Adrenal gland (tissue), 9 donors: ENCODE measurements at regions not wholly inside any gene's neighbourhood (a gene's known extent, or its start where the extent isn't known, plus 50 kb on each side); places are given as distances from the start of the nearest gene placed in this dataset.

ENCODE experiments used
- DNase-seq, 7 donors: peaks; one replicate each; pipeline ENCODE4 v3.0.0-alpha.2; 2019 to 2020
- H3K27ac ChIP-seq, 5 donors: fragments of 200-600 bp; sonication (generic) in 4 of 5; 1 replicate in 3 of 5; 2 replicates in 2 of 5; pipeline versions ENCODE4 v1.5.1 to v1.8.0; 2016 to 2020; ENCODE audit warnings: mild to moderate bottlenecking in 1 of 5
- H3K27me3 ChIP-seq: fragments of 200-600 bp; 2 replicates; pipeline ENCODE4 v1.8.0; 2021
- H3K36me3 ChIP-seq, 2 donors: fragments of 200-600 bp; replicated peaks in 1 of 2; 1 replicate in 1 of 2; 2 replicates in 1 of 2; pipeline versions ENCODE4 v1.5.1 to v1.8.0; 2018 to 2022
- H3K4me1 ChIP-seq, 2 donors: fragments of 200-600 bp; replicated peaks in 1 of 2; 1 replicate in 1 of 2; 2 replicates in 1 of 2; pipeline versions ENCODE4 v1.5.1 to v1.8.0; 2018 to 2021
- H3K4me3 ChIP-seq, 4 donors: fragments of 200-600 bp; sonication (generic) in 3 of 4; one replicate each; pipeline ENCODE4 v1.5.1; 2016 to 2018
- H3K9me3 ChIP-seq, 3 donors: fragments of 200-600 bp; sonication (generic) in 1 of 3; replicated peaks in 1 of 3; 1 replicate in 2 of 3; 2 replicates in 1 of 3; pipeline versions ENCODE4 v1.5.1 to v1.8.0; 2016 to 2021
- POLR2A ChIP-seq, 2 donors: fragments of 450-650 bp; IDR thresholded peaks; one replicate each; pipeline ENCODE4 v1.6.1; 2017; ENCODE audit warnings: antibody characterized with exemption in 2 of 2, mild to moderate bottlenecking in 2 of 2, moderate library complexity in 1 of 2
- WGBS, 4 donors: extraction: QIAGEN DNeasy Blood & Tissue Kit in 2 of 4; methylation state at CpG; one replicate each; pipeline versions ENCODE4 v1.1.5 to v1.1.7; 2013 to 2017; 5-methylcytosine and 5-hydroxymethylcytosine counted together
- intact Hi-C, 2 donors: fragments of 100-400 bp; cut with DNase I; formaldehyde crosslinking; loops; one replicate each; pipeline versions ENCODE4 v1.14.1 to v1.15.0; 2022 to 2023
- TF ChIP-seq, protein P1 (sequence below), 6 experiments: fragments of 450-650 bp in 4 of 6; fragments of 200-600 bp in 2 of 6; sonication (generic) in 1 of 6; IDR thresholded peaks; 1 replicate in 5 of 6; 2 replicates in 1 of 6; pipeline versions ENCODE4 v1.5.1 to v1.8.0; 2016 to 2021; ENCODE audit warnings: antibody characterized with exemption in 6 of 6, mild to moderate bottlenecking in 2 of 6, moderate library complexity in 1 of 6
- donor health status: healthy with polysubstance abuse.
- donor health status: Bipolar disorder and iron deficiency.
- donor health status: DM: yes; HTN: yes; CAD: no.
- donor health status: DM: no; HTN: no; CAD: no.
- donor health status: DM: no; HTN: no; CAD: no.

- H3K27ac ChIP-seq: no peak overlapping the region
- H3K4me3 ChIP-seq: no peak overlapping the region
- intact Hi-C loops: no loop called here
- no peaks in the 10 kb centered on the region for H3K27me3 ChIP-seq
- no peak for DNase-seq
- H3K4me1 ChIP-seq: no peaks in the 10 kb centered on the region
- peaks cover 0 to 3% (median 0%) of the 10 kb centered on the region in 3 donors for H3K9me3 ChIP-seq
- no peaks in the 10 kb centered on the region for H3K36me3 ChIP-seq
- 72 to 80% (median 78%) methylated on average over 5 of the region's 5 CpGs for WGBS, 4 donors
- TF ChIP-seq POLR2A (IDR thresholded peaks at IDR 0.05): no peak
- TF ChIP-seq, protein P1, sequence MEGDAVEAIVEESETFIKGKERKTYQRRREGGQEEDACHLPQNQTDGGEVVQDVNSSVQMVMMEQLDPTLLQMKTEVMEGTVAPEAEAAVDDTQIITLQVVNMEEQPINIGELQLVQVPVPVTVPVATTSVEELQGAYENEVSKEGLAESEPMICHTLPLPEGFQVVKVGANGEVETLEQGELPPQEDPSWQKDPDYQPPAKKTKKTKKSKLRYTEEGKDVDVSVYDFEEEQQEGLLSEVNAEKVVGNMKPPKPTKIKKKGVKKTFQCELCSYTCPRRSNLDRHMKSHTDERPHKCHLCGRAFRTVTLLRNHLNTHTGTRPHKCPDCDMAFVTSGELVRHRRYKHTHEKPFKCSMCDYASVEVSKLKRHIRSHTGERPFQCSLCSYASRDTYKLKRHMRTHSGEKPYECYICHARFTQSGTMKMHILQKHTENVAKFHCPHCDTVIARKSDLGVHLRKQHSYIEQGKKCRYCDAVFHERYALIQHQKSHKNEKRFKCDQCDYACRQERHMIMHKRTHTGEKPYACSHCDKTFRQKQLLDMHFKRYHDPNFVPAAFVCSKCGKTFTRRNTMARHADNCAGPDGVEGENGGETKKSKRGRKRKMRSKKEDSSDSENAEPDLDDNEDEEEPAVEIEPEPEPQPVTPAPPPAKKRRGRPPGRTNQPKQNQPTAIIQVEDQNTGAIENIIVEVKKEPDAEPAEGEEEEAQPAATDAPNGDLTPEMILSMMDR (IDR thresholded peaks at IDR 0.05): no peak
Measured at GRCh38 chr4:180153587-180153986, 2089.6 kb upstream of the TENM3 start.

GRCh38 chr4:180156684-180157083 lies 2086.5 kb upstream of the TENM3 start:
- no peak for TF ChIP-seq POLR2A (IDR thresholded peaks at IDR 0.05)
- TF ChIP-seq, protein P1 (IDR thresholded peaks at IDR 0.05): no peak
- Histone ChIP-seq H3K9me3 (no peaks in the 10 kb centered on the region), H3K36me3 (no peaks in the 10 kb centered on the region), H3K4me1 (peaks cover 6 to 10% of the 10 kb centered on the region in 2 donors), H3K27ac (no peak overlapping the region), H3K4me3 (no peak overlapping the region), H3K27me3 (no peaks in the 10 kb centered on the region)
- intact Hi-C loops: no loop called here
- DNase-seq: no peak
- 88 to 100% (median 96%) methylated on average over 1 of the region's 1 CpG for WGBS, 4 donors

DNA sequence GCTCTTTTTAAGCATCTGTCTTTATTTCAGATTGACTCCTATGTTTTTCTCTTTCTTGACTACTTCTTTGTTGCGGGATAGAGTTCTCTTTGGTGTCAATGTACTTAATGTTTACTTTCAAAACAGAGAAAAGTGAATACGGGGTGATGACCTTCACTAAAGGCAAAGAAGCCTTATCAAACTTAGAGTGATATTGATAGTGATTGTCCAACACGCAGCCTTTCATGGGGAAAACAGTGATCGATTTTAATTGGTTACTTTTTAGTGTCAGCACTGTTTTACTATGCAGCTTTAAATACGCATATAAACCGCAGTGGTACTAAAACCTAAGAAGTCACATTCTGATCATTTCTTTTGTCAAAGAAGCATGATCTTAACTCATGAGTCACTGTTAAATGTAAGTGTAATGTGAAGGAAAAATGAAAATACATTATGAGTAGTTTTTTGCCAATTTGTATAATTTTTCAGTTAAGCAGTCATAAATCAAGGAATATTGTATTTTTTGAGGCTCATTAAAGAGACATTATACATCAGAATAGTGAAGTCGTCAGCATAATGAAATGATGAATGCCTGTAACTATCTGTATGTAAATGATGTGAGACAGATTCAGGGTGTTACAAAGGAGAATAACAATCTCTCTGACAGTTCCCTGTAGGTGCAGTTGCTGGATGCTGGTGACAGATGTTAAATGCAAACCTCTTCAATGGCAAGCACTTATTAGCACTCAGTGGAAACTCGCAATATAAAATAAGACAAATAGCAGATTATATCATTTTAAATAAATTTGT lies 2082.8 kb upstream of the TENM3 start:
- Histone ChIP-seq H3K27ac (peak overlapping the region in 2 of 5 donors; percentile 23), H3K36me3 (no peaks in the 10 kb centered on the region), H3K4me1 (peaks cover 15 to 21% of the 10 kb centered on the region in 2 donors), H3K27me3 (no peaks in the 10 kb centered on the region), H3K9me3 (no peaks in the 10 kb centered on the region), H3K4me3 (no peak overlapping the region)
- 61 to 67% (median 62%) methylated on average over 8 of the region's 8 CpGs for WGBS, 4 donors
- TF ChIP-seq POLR2A (IDR thresholded peaks at IDR 0.05): no peak
- TF ChIP-seq, protein P1 (IDR thresholded peaks at IDR 0.05): no peak
- intact Hi-C loops: no loop called here
- DNase-seq: no peak

DNA sequence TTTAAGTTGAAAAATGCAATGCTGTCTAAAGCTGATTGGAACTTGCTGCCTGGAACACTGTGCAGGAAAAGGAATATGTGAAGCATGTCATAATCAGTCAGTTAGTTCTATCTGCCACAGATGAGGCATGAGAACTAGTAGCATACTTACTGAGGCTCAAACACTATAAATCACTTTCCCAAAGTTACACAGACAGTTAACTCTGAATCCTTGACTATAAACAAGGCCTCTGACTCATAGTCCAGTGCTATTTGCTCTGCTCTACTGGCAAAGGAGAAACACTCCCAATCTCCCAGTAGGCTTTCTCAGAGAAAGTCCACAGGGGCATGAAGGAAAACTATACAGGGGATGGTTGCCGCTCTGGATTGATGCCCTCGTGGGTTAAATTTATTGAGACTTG lies 2078.4 kb upstream of the TENM3 start:
- Histone ChIP-seq H3K4me3 (no peak overlapping the region), H3K36me3 (no peaks in the 10 kb centered on the region), H3K27me3 (no peaks in the 10 kb centered on the region), H3K27ac (peak overlapping the region in 4 of 5 donors; percentile 10 to 41 (median 24)), H3K4me1 (peaks cover 14 to 32% of the 10 kb centered on the region in 2 donors), H3K9me3 (no peaks in the 10 kb centered on the region)
- no peak for TF ChIP-seq POLR2A (IDR thresholded peaks at IDR 0.05)
- TF ChIP-seq, protein P1 (IDR thresholded peaks at IDR 0.05): no peak
- intact Hi-C loops: no loop called here
- peak in 3 of 7 donors; percentile 27 to 44 (median 36) for DNase-seq
- WGBS, 4 donors: 40 to 50% (median 46%) methylated on average over 2 of the region's 2 CpGs
